CD4-positive, alpha-beta T cell (primary cell): ENCODE measurements at regions not wholly inside any gene's neighbourhood (a gene's known extent, or its start where the extent isn't known, plus 50 kb on each side); places are given as distances from the start of the nearest gene placed in this dataset.
A peak's percentile ranks its signal among the peaks of the same experiment; 100 is the strongest.

Source experiments
- ATAC-seq: fragments of 200-7000 bp; cut with Tn5 transposase; one replicate; pipeline ENCODE4 v1.10.0; 2022; ENCODE audit warnings: mild to moderate bottlenecking; ENCODE audit not compliant: poor library complexity
- CTCF ChIA-PET: fragments of 350-600 bp; sonication (Branson Sonifier 250); formaldehyde crosslinking; loops from one replicate; lab custom pipeline; 2021; ENCODE audit warnings: antibody characterized with exemption, inconsistent platforms; lab: Charles Lee
- POLR2A ChIA-PET: fragments of 350-600 bp; sonication (Branson Sonifier 250); formaldehyde crosslinking; loops from one replicate; lab custom pipeline; 2021; ENCODE audit warnings: antibody characterized with exemption, inconsistent platforms; lab: Charles Lee
- DNase-seq, 14 experiments: peaks; one replicate each; pipeline ENCODE4 v3.0.0-alpha.2; 2013 to 2020; ENCODE audit warnings: mixed read lengths in 2 of 14
- H3K27ac ChIP-seq, 2 donors: one replicate each; pipeline versions ENCODE4 v1.5.1 to v1.7.0; 2013; ENCODE audit warnings: low read length in 2 of 2, low read depth in 1 of 2, mild to moderate bottlenecking in 1 of 2
- H3K27me3 ChIP-seq, 2 experiments: 1 replicate in 1 of 2; 2 replicates in 1 of 2; pipeline versions ENCODE4 v1.6.1 to v1.7.0; 2013; ENCODE audit warnings: low read length in 2 of 2, control low read depth in 1 of 2, mild to moderate bottlenecking in 1 of 2, moderate library complexity in 1 of 2; ENCODE audit not compliant: insufficient read depth in 2 of 2, control insufficient read depth in 1 of 2
- H3K36me3 ChIP-seq: one replicate; pipeline ENCODE4 v1.6.1; 2013; ENCODE audit warnings: low read length, control low read depth; ENCODE audit not compliant: insufficient read depth
- H3K4me1 ChIP-seq: one replicate; pipeline ENCODE4 v1.6.1; 2013; ENCODE audit warnings: low read length, control low read depth; ENCODE audit not compliant: insufficient read depth
- H3K4me3 ChIP-seq: one replicate; pipeline ENCODE4 v1.5.1; 2013; ENCODE audit warnings: mild to moderate bottlenecking, low read length, moderate library complexity
- H3K9me3 ChIP-seq, 2 experiments: 1 replicate in 1 of 2; 2 replicates in 1 of 2; pipeline versions ENCODE4 v1.6.1 to v1.7.0; 2013; ENCODE audit warnings: low read length in 2 of 2, mild to moderate bottlenecking in 2 of 2, control low read depth in 1 of 2, moderate library complexity in 1 of 2; ENCODE audit not compliant: control insufficient read depth in 1 of 2, insufficient read depth in 1 of 2
- H3K27ac Mint-ChIP-seq: one replicate; pipeline ENCODE4 v1.8.0; 2020; ENCODE audit warnings: mixed read lengths
- H3K27me3 Mint-ChIP-seq: one replicate; pipeline ENCODE4 v1.8.0; 2021; ENCODE audit warnings: mixed read lengths
- H3K36me3 Mint-ChIP-seq: one replicate; pipeline ENCODE4 v1.8.0; 2021; ENCODE audit warnings: low read depth, mixed read lengths
- H3K4me1 Mint-ChIP-seq: one replicate; pipeline ENCODE4 v1.8.0; 2021; ENCODE audit warnings: low read depth, mixed read lengths
- H3K4me3 Mint-ChIP-seq: one replicate; pipeline ENCODE4 v1.8.0; 2020; ENCODE audit warnings: mild to moderate bottlenecking, mixed read lengths
- H3K9me3 Mint-ChIP-seq: one replicate; pipeline ENCODE4 v1.8.0; 2020; ENCODE audit warnings: mixed read lengths
- CTCF ChIP-seq: fragments of 200-600 bp; IDR thresholded peaks from one replicate; pipeline ENCODE4 v1.8.0; 2022; ENCODE audit warnings: antibody characterized with exemption, mild to moderate bottlenecking
- intact Hi-C, 2 experiments: fragments of 100-400 bp; cut with DNase I in 1 of 2; cut with micrococcal nuclease in 1 of 2; formaldehyde crosslinking; loops; one replicate each; pipeline versions ENCODE4 v1.15.1 to v1.9.0; 2023 to 2025; cut with DNase I, micrococcal nuclease

DNA sequence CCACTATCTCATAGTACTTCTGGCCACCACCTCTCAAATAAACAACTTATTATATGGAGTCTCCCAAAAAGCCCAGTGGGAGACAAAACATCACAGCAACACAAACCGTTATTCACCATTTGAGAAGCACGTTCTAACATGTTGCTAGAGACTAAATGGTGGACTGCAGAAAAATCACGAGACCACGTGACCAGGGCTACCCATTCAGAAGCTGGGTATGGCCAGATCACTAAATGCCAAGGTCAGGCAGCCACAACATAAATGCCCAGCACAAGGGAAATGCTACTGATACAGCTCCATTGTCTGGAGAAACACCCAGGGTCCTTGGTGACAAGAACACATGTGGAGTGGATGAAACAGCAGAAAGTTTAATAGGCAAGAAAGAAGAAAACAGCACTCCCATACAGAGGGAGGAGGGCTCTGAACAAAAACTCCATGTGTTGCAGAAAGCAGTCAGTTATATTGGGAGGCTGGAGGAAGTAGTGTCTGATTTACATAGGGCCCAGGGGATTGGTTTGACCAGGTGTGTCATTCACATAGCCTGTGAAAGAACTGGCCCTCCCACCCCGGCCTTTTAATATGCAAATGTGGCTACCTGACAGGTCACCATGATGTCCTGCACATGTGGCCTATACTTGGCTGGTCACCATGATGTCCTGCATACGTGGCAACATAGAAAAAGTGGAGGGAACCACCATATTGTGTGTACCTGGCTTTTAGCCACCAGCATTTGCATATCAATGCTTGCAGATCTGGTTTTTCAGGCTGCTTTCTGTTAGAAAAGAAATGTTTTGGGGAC, 97.2 kb downstream of the TRIM36 start:
- POLR2A ChIA-PET, result interaction anchor here (0.7 kb wide), 1 partner anchor 20 kb away, joined by 3 read pairs; no protein-coding TSS in a partner anchor
- CTCF ChIA-PET, result no interaction called here
- Mint-ChIP-seq H3K4me3 (no peak overlapping the region), H3K27ac (no peak overlapping the region), H3K4me1 (no peaks in the 10 kb centered on the region), H3K36me3 (no peaks in the 10 kb centered on the region), H3K27me3 (peaks cover 24% of the 10 kb centered on the region), H3K9me3 (no peaks in the 10 kb centered on the region)
- no peak for DNase-seq
- no peak overlapping the region for H3K4me3 ChIP-seq
- H3K27me3 ChIP-seq, result peaks cover 0 to 3% of the 10 kb centered on the region in 2 experiments
- intact Hi-C loops, result no loop called here
- no peak for TF ChIP-seq CTCF
- no peak overlapping the region for H3K27ac ChIP-seq
- no peaks in the 10 kb centered on the region for H3K36me3 ChIP-seq
- H3K9me3 ChIP-seq, result no peaks in the 10 kb centered on the region
- H3K4me1 ChIP-seq, result peaks cover 8% of the 10 kb centered on the region
- ATAC-seq, result no peak

- Mint-ChIP-seq H3K9me3 (no peaks in the 10 kb centered on the region), H3K4me3 (no peak overlapping the region), H3K27ac (no peak overlapping the region), H3K36me3 (no peaks in the 10 kb centered on the region), H3K27me3 (peaks cover 24% of the 10 kb centered on the region), H3K4me1 (no peaks in the 10 kb centered on the region)
- H3K9me3 ChIP-seq, result no peaks in the 10 kb centered on the region
- ATAC-seq, result no peak
- H3K27ac ChIP-seq, result no peak overlapping the region
- peaks cover 8% of the 10 kb centered on the region for H3K4me1 ChIP-seq
- H3K4me3 ChIP-seq, result no peak overlapping the region
- ChIA-PET CTCF (no interaction called here), POLR2A (no interaction called here)
- peaks cover 0 to 3% of the 10 kb centered on the region in 2 experiments for H3K27me3 ChIP-seq
- intact Hi-C loops, result no loop called here
- TF ChIP-seq CTCF, result no peak
- DNase-seq, result no peak
- H3K36me3 ChIP-seq, result no peaks in the 10 kb centered on the region
Observed at GRCh38 chr5:115070737-115071136, 99.0 kb downstream of the TRIM36 start.

- H3K36me3 ChIP-seq, result no peaks in the 10 kb centered on the region
- H3K9me3 Mint-ChIP-seq, result no peaks in the 10 kb centered on the region
- ChIA-PET POLR2A (no interaction called here), CTCF (no interaction called here)
- H3K9me3 ChIP-seq, result no peaks in the 10 kb centered on the region
- ATAC-seq, result no peak
- peaks cover 0 to 3% of the 10 kb centered on the region in 2 experiments for H3K27me3 ChIP-seq
- H3K4me3 ChIP-seq, result no peak overlapping the region
- DNase-seq, result peak in 2 of 14 experiments; percentile 2 to 3
- no peak overlapping the region for H3K4me3 Mint-ChIP-seq
- peaks cover 8% of the 10 kb centered on the region for H3K4me1 ChIP-seq
- H3K4me1 Mint-ChIP-seq, result no peaks in the 10 kb centered on the region
- no peaks in the 10 kb centered on the region for H3K36me3 Mint-ChIP-seq
- H3K27ac Mint-ChIP-seq, result no peak overlapping the region
- no peak for TF ChIP-seq CTCF
- no peak overlapping the region for H3K27ac ChIP-seq
- intact Hi-C loops, result no loop called here
- peaks cover 24% of the 10 kb centered on the region for H3K27me3 Mint-ChIP-seq
Observed at GRCh38 chr5:115069087-115069968, 100.4 kb downstream of the TRIM36 start.
